Posterior vena cava (tissue), 2 donors: ENCODE measurements at regions not wholly inside any gene's neighbourhood (a gene's known extent, or its start where the extent isn't known, plus 50 kb on each side); places are given as distances from the start of the nearest gene placed in this dataset.
A peak's percentile ranks its signal among the peaks of the same experiment; 100 is the strongest.
"Not testable (repeated sequence)": the region's sequence is repeated elsewhere in the genome, so short reads cannot be mapped to it uniquely, and the experiment has no call there.

ENCODE experiments used
- DNase-seq: peaks from one replicate; pipeline ENCODE4 v3.0.0-alpha.2; 2020; ENCODE audit warnings: low spot score
- intact Hi-C, 2 donors: fragments of 100-400 bp; cut with DNase I; formaldehyde crosslinking; loops; one replicate each; pipeline versions ENCODE4 v1.14.1 to v1.14.2; 2022 to 2023
- donor health status: DM: yes; HTN: yes; CAD: no.
- donor health status: DM: yes; HTN: yes; CAD: no.

DNA sequence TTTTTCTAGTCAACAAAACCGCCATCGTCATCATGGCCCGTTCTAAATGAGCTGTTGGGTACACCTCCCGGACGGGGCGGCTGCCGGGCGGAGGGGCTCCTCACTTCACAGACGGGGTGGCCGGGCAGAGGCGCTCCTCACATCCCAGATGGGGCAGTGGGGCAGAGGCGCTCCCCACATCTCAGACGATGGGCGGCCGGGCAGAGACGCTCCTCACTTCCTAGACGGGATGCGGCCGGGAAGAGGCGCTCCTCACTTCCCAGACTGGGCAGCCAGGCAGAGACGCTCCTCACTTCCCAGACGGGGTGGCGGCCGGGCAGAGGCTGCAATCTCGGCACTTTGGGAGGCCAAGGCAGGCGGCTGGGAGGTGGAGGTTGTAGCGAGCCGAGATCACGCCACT, 250.7 kb upstream of the CNTN5 start:
- intact Hi-C loops, DNase-seq: not testable (repeated sequence)

GRCh38 chr11:98771791-98772190, 249.0 kb upstream of the CNTN5 start:
- intact Hi-C loops: no loop called here

DNA sequence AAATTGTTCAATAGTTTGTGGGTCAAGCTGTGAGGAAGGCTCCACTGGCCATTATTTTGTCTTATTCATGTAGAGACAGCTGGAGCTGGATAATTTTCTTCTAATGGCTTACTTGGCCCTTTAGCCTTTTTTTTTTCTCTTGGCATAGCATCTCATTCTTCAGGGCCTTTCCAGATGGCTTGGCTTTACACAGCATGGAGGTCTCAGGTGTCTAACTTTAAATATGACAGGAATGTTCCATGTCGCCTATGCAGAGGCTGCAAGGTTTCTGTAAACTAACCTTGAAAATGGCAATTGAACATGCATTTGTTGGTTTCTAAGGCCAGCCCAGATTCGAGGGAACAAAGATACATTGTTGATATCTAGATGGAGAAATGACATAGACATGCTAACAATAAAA, 247.9 kb upstream of the CNTN5 start:
- no peak for DNase-seq
- intact Hi-C loops: no loop called here

More at GRCh38 chr11:98771791-98772190, 249.0 kb upstream of the CNTN5 start:
- DNase-seq: no peak

- peak; percentile 54 for DNase-seq
- intact Hi-C loops: loop anchor here in 1 of 2 donors (2.0 kb wide), 1 partner anchor 70 kb away; no protein-coding TSS in a partner anchor
These were observed 227.5 kb upstream of the CNTN5 start for GRCh38 chr11:98793276-98793675.

- intact Hi-C loops: no loop called here
- no peak for DNase-seq
These were observed 222.4 kb upstream of the CNTN5 start for GRCh38 chr11:98798333-98798732.

DNA sequence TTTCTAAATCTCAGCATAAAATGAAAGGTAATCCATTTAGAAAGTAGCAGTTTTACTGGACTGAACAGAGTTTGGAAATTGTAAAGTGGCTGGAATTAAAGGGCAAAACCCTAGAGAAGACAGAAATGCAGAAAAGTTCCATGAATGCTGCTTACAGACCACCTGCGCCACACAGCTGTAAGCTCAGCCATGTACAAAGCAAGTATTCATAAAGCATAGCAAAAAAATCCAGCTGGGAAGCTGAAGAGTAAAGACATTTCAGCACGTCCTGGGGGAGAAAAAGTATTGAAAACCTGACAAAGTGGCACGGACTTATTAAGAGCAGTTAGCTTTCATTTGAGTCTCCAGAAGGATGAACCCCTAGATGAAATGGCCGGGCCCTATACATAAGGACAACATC, 220.1 kb upstream of the CNTN5 start:
- intact Hi-C loops: no loop called here

DNA sequence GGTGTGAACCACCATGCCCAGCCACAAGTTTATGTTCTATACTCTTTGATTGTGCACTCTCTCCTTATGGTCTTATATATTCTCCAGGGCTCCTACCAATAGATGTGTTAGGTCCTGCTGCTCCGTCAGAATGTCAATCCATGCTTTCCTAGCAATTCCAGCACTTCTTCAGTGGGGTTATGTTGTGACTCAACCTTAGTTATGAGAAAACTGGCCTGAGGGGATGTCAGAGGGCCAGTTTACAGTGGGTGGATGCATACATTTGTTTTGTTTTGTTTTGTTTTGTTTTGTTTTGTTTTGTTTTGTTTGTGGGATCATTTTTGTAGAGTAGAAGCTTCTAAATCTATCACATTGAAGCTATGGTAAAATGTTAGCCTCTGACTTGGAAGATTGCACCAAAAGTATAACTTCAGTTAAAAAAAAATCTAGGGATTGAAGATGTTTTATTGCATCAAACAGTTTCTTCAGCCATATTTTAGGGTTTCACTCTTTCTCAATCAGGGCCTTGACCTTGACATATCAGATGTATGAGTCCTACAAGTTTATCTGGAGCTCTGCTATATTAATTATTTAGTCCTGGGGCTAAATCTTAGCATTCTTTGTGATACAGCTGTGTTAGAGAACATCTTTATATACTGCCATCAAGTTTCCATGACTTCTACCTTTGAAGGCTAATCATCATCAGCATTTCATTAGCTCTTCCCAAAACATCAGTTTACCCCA, 191.6 kb upstream of the CNTN5 start:
- DNase-seq: no peak
- intact Hi-C loops: no loop called here

More for the DNA sequence above, 220.1 kb upstream of the CNTN5 start:
- DNase-seq: no peak

- intact Hi-C loops: no loop called here
These were observed 190.8 kb upstream of the CNTN5 start for GRCh38 chr11:98829971-98830370.

GRCh38 chr11:98834776-98835175, 186.0 kb upstream of the CNTN5 start:
- intact Hi-C loops: no loop called here
- DNase-seq: no peak

More at GRCh38 chr11:98829971-98830370, 190.8 kb upstream of the CNTN5 start:
- DNase-seq: no peak

DNA sequence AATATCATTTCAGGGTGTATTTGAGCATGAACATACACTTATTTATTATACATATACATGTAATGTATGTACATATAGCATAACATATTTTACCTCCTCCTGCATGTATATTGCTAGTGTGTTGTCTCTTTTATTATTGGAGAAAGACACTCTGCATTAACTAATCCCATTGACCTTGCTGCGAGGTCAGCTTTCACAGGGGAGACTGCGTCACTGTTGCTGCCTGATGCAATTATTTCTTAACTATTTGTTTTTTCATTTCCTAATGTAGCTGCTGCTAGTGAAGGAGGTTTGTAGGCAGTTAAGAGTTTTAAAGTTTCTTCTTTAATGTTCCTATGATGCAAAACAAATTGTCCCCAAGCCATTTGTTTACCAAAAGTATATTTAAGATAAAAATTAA, 185.4 kb upstream of the CNTN5 start:
- intact Hi-C loops: no loop called here
- DNase-seq: no peak

DNA sequence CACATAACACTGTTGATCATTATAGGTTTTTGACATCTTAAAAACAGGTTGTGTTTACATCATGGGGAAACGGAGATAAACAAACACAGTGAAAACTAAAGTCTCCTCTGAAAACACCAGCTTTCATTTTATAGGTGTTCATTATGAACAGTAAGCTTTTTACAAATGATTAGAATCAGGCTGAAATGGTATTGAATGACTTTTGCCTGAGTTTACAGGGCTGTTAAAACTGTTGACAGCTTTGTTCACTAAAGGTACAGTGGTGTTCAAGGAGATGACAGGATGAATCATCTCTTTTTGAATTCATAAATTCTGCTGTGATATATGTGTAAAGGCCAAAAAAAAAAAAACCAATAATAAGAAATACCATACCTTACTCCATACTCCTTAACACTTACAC, 184.6 kb upstream of the CNTN5 start:
- no peak for DNase-seq
- intact Hi-C loops: no loop called here

- intact Hi-C loops: no loop called here
- DNase-seq: no peak
These were observed 178.6 kb upstream of the CNTN5 start for GRCh38 chr11:98842187-98842586.

DNA sequence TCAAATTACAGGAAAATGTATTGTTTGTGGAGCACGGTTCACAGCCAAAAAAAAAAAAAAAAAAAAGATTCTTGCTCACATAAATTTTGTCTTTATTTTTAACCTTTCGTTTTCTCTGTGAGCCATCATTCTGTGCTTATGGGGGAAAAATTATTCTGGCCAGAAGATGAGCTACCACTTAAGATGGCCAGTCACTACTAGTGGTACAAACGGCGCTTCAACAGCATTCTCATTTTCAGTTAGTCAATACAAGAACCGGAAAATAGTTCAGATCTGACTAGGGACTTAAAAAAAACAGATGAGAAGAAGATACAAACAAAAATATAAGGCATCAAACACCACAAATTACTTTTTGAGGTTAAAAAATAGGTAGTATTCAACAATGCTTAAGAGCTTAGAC, 158.6 kb upstream of the CNTN5 start:
- intact Hi-C loops: no loop called here
- DNase-seq: no peak

DNA sequence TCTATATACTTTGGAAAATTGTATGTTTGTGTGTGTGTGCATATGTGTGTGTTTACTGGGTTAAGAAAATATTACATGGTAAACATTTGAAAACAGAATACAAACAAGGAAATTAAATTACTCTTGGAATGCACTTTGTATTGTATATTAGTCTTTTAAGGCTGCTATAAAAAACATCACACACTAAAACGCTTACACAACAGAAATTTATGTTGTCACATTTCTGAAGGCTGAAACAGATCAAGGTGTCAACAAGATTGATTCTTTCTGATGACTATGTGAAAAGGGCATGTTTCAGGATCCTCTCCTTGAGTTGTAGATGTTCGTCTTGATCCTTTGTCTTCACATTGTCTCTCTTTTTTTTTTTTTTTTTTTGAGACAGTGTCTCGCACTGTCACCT, 149.1 kb upstream of the CNTN5 start:
- DNase-seq: no peak
- intact Hi-C loops: no loop called here

DNA sequence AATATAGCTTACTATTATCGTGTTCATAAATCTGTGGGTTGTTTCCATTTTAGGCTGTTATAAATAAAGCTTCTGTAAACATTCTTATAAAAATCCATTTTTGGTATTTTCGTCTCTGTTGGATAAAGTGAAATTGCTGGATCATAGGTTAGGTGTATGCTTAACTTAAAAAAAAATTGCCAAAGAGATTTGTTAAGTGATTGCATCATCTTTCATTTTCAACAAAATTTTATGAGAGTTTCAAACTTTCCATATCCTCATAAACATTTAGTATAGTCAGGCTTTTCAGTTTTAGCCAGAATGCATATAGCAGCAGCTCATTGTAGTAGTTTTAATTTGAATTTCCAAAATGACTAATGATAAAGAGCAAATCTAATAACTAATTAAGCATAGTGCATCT, 146.7 kb upstream of the CNTN5 start:
- no peak for DNase-seq
- intact Hi-C loops: no loop called here

GRCh38 chr11:98895936-98896335, 124.8 kb upstream of the CNTN5 start:
- no peak for DNase-seq
- intact Hi-C loops: no loop called here

GRCh38 chr11:98940913-98941312, 79.8 kb upstream of the CNTN5 start:
- intact Hi-C loops: no loop called here
- DNase-seq: no peak

DNA sequence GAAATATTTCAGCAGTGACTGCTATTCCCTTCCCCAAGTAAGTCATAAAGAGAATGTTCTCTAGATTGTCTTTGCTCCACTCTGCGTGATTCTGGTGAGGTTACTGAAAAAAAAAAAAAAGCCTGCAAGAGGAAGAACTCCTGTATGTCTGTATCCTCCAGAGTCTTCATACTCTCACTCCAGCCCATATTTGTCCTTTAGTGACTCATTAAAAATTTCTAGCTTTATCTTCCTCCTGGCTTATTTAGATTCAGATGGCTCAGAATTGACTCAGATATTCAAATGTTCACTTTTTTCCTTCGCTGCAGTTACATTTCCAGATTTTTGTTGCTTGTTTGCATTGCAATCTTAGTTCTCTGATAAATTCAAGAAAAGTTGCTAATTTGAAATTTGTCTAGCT, 76.3 kb upstream of the CNTN5 start:
- no peak for DNase-seq
- intact Hi-C loops: no loop called here

GRCh38 chr11:98952107-98952506, 68.6 kb upstream of the CNTN5 start:
- intact Hi-C loops: no loop called here
- no peak for DNase-seq

GRCh38 chr11:98955551-98955950, 65.2 kb upstream of the CNTN5 start:
- intact Hi-C loops: no loop called here

DNA sequence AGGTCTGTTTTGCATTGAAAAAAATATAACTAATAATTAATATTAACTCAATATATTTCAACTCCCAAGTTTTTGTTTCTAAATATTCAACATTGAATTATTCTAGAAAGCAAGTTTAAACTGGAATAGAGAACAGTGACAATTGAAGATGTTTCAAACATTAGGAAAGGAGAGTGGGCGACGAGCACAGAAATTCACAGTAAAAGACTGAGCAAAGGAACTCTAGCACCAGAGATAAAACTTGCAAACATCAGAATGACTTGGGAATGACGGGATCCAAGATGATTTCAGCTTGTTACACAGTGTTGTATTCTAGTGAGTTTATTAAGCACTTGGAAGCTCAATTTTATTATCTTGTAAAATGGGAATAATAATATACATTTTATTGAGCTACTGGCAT, 56.6 kb upstream of the CNTN5 start:
- DNase-seq: no peak
- intact Hi-C loops: no loop called here

More at GRCh38 chr11:98955551-98955950, 65.2 kb upstream of the CNTN5 start:
- DNase-seq: no peak

GRCh38 chr11:98965358-98965757, 55.4 kb upstream of the CNTN5 start:
- no peak for DNase-seq
- intact Hi-C loops: no loop called here
